ENCODE measurements at regions not wholly inside any gene's neighbourhood (a gene's known extent, or its start where the extent isn't known, plus 50 kb on each side); places are given as distances from the start of the nearest gene placed in this dataset.

GRCh38 chr10:71059943-71060342 is 152.4 kb upstream of the UNC5B start:
- TF ChIP-seq POLR2AphosphoS5 (IDR thresholded peaks at IDR 0.05; ENCODE audit: low read depth, low read length) = no peak
- no peak for TF ChIP-seq TAF1 (IDR thresholded peaks at IDR 0.05; ENCODE audit: borderline replicate concordance, insufficient read depth, low read length)
- TF ChIP-seq SIN3A (IDR thresholded peaks at IDR 0.05; ENCODE audit: borderline replicate concordance, insufficient read depth, low read length) = no peak

Data from PFSK-1 (cell line).